ENCODE measurements at regions not wholly inside any gene's neighbourhood (a gene's known extent, or its start where the extent isn't known, plus 50 kb on each side); places are given as distances from the start of the nearest gene placed in this dataset.

- no peaks in the 10 kb centered on the region for H4K20me1 ChIP-seq
- H3K27ac ChIP-seq: no peak overlapping the region
- no peaks in the 10 kb centered on the region for H3K9me3 ChIP-seq
- no peaks in the 10 kb centered on the region for H3K4me1 ChIP-seq
- no peak overlapping the region for H3K4me2 ChIP-seq
- no peak for TF ChIP-seq Cebpa-rat (IDR thresholded peaks at IDR 0.05)
- H3K9ac ChIP-seq: no peak overlapping the region
- H3K27me3 ChIP-seq: no peaks in the 10 kb centered on the region; the same call in 1 of the 2 replicates
- H3K36me3 ChIP-seq: no peaks in the 10 kb centered on the region
- H3K4me3 ChIP-seq: no peak overlapping the region
Measured at GRCh38 chr12:108060067-108060466, 69.0 kb upstream of the WSCD2 start.

GRCh38 chr12:108060903-108061302 is 68.2 kb upstream of the WSCD2 start:
- TF ChIP-seq Cebpa-rat (IDR thresholded peaks at IDR 0.05): no peak
- no peaks in the 10 kb centered on the region; the same call in 1 of the 2 replicates for H3K27me3 ChIP-seq

GRCh38 chr12:108063192-108063591 is 65.9 kb upstream of the WSCD2 start:
- Histone ChIP-seq H3K27ac (no peak overlapping the region), H3K27me3 (no peaks in the 10 kb centered on the region; the same call in 1 of the 2 replicates), H3K9me3 (no peaks in the 10 kb centered on the region), H3K36me3 (no peaks in the 10 kb centered on the region), H4K20me1 (no peaks in the 10 kb centered on the region), H3K4me3 (no peak overlapping the region), H3K4me2 (no peak overlapping the region), H3K9ac (no peak overlapping the region), H3K4me1 (no peaks in the 10 kb centered on the region)
- no peak for TF ChIP-seq Cebpa-rat (IDR thresholded peaks at IDR 0.05)

More at GRCh38 chr12:108060903-108061302, 68.2 kb upstream of the WSCD2 start:
- no peak overlapping the region for H3K9ac ChIP-seq
- H3K4me2 ChIP-seq: no peak overlapping the region
- no peaks in the 10 kb centered on the region for H3K36me3 ChIP-seq
- H3K4me1 ChIP-seq: no peaks in the 10 kb centered on the region
- H3K27ac ChIP-seq: no peak overlapping the region
- H3K9me3 ChIP-seq: no peaks in the 10 kb centered on the region
- no peaks in the 10 kb centered on the region for H4K20me1 ChIP-seq
- no peak overlapping the region for H3K4me3 ChIP-seq

GRCh38 chr12:108065069-108065468 is 64.0 kb upstream of the WSCD2 start:
- no peaks in the 10 kb centered on the region; the same call in 1 of the 2 replicates for H3K27me3 ChIP-seq
- no peak overlapping the region for H3K27ac ChIP-seq
- H4K20me1 ChIP-seq: no peaks in the 10 kb centered on the region
- H3K9me3 ChIP-seq: no peaks in the 10 kb centered on the region
- TF ChIP-seq Cebpa-rat (IDR thresholded peaks at IDR 0.05): no peak
- no peak overlapping the region for H3K4me3 ChIP-seq
- H3K36me3 ChIP-seq: no peaks in the 10 kb centered on the region
- H3K9ac ChIP-seq: no peak overlapping the region
- H3K4me1 ChIP-seq: no peaks in the 10 kb centered on the region
- no peak overlapping the region for H3K4me2 ChIP-seq

GRCh38 chr12:108066583-108067577 is 62.2 kb upstream of the WSCD2 start:
- no peak for TF ChIP-seq Cebpa-rat (IDR thresholded peaks at IDR 0.05)
- no peaks in the 10 kb centered on the region for H3K4me1 ChIP-seq
- no peaks in the 10 kb centered on the region for H4K20me1 ChIP-seq

GRCh38 chr12:108069651-108070165 is 59.4 kb upstream of the WSCD2 start:
- Histone ChIP-seq H3K4me1 (no peaks in the 10 kb centered on the region), H3K27ac (no peak overlapping the region), H3K4me2 (no peak overlapping the region), H3K9ac (no peak overlapping the region), H4K20me1 (no peaks in the 10 kb centered on the region), H3K4me3 (no peak overlapping the region), H3K27me3 (no peaks in the 10 kb centered on the region), H3K9me3 (no peaks in the 10 kb centered on the region), H3K36me3 (no peaks in the 10 kb centered on the region)
- no peak for TF ChIP-seq Cebpa-rat (IDR thresholded peaks at IDR 0.05)

More at GRCh38 chr12:108066583-108067577, 62.2 kb upstream of the WSCD2 start:
- no peaks in the 10 kb centered on the region; the same call in 1 of the 2 replicates for H3K27me3 ChIP-seq
- H3K9me3 ChIP-seq: no peaks in the 10 kb centered on the region
- no peak overlapping the region for H3K27ac ChIP-seq
- no peak overlapping the region for H3K4me2 ChIP-seq
- H3K36me3 ChIP-seq: no peaks in the 10 kb centered on the region
- H3K9ac ChIP-seq: no peak overlapping the region
- no peak overlapping the region for H3K4me3 ChIP-seq

GRCh38 chr12:108075561-108075960 is 53.5 kb upstream of the WSCD2 start:
- no peaks in the 10 kb centered on the region for H3K36me3 ChIP-seq
- no peaks in the 10 kb centered on the region for H3K4me1 ChIP-seq
- no peaks in the 10 kb centered on the region for H3K27me3 ChIP-seq
- no peak overlapping the region for H3K9ac ChIP-seq
- no peak overlapping the region for H3K27ac ChIP-seq
- TF ChIP-seq Cebpa-rat (IDR thresholded peaks at IDR 0.05): no peak
- no peak overlapping the region for H3K4me3 ChIP-seq
- H3K9me3 ChIP-seq: no peaks in the 10 kb centered on the region
- no peaks in the 10 kb centered on the region for H4K20me1 ChIP-seq
- no peak overlapping the region for H3K4me2 ChIP-seq

- no peak overlapping the region for H3K4me3 ChIP-seq
- H3K27ac ChIP-seq: no peak overlapping the region
- no peaks in the 10 kb centered on the region for H3K4me1 ChIP-seq
- no peak for TF ChIP-seq Cebpa-rat (IDR thresholded peaks at IDR 0.05)
- no peaks in the 10 kb centered on the region for H3K9me3 ChIP-seq
- no peaks in the 10 kb centered on the region for H4K20me1 ChIP-seq
- no peaks in the 10 kb centered on the region for H3K27me3 ChIP-seq
- no peaks in the 10 kb centered on the region for H3K36me3 ChIP-seq
- H3K4me2 ChIP-seq: no peak overlapping the region
- no peak overlapping the region for H3K9ac ChIP-seq
Measured at GRCh38 chr12:108076556-108076955, 52.5 kb upstream of the WSCD2 start.

- H3K4me3 ChIP-seq: no peak overlapping the region
Measured at GRCh38 chr12:108078428-108078827, 50.7 kb upstream of the WSCD2 start.

More at GRCh38 chr12:108078428-108078827, 50.7 kb upstream of the WSCD2 start:
- Histone ChIP-seq H4K20me1 (no peaks in the 10 kb centered on the region), H3K27me3 (no peaks in the 10 kb centered on the region), H3K4me2 (no peak overlapping the region), H3K4me1 (no peaks in the 10 kb centered on the region), H3K36me3 (no peaks in the 10 kb centered on the region), H3K9me3 (no peaks in the 10 kb centered on the region), H3K9ac (no peak overlapping the region), H3K27ac (no peak overlapping the region)
- TF ChIP-seq Cebpa-rat (IDR thresholded peaks at IDR 0.05): no peak

All from BLaER1 (cell line).